H1 (cell line): ENCODE measurements at regions not wholly inside any gene's neighbourhood (a gene's known extent, or its start where the extent isn't known, plus 50 kb on each side); places are given as distances from the start of the nearest gene placed in this dataset.

Experiments
- RXRA ChIP-seq: IDR thresholded peaks from 2 replicates; pipeline ENCODE4 v1.6.1; 2011; ENCODE audit warnings: low read depth, mild to moderate bottlenecking, low read length, moderate library complexity; ENCODE audit not compliant: insufficient read depth

DNA sequence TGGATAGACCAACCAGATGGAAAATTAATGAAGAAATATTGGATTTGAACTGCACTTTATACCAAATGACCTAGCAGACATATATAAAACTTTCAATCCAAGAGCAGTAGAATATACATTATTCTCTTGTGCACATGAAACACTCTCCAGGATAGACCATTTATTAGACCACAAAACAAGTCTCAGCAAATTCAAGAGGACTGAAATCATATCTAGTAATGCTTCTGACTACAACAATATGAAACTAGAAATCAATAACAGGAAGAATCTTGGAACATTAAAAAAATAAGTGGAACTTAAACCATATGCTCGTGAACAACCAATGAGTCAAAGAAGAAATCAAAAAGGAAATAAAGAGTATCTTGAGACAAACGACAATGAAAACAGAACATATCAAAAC is 150.0 kb upstream of the CD180 start (continued):
- TF ChIP-seq RXRA = no peak
